Right lobe of liver (tissue), 4 donors: ENCODE measurements at regions not wholly inside any gene's neighbourhood (a gene's known extent, or its start where the extent isn't known, plus 50 kb on each side); places are given as distances from the start of the nearest gene placed in this dataset.

Experiments
- CTCF ChIP-seq, 4 donors: fragments of 200-600 bp in 3 of 4; fragments of 450-650 bp in 1 of 4; IDR thresholded peaks; one replicate each; pipeline versions ENCODE4 v1.5.1 to v1.8.0; 2016 to 2022; ENCODE audit warnings: antibody characterized with exemption in 4 of 4, mild to moderate bottlenecking in 2 of 4
- POLR2A ChIP-seq: fragments of 450-650 bp; IDR thresholded peaks from one replicate; pipeline ENCODE4 v1.6.1; 2017; ENCODE audit warnings: antibody characterized with exemption, mild to moderate bottlenecking
- donor health status: DM: no; HTN: no; CAD: no.
- donor health status: DM: no; HTN: no; CAD: no.
- donor health status: DM: no; HTN: yes; CAD: no.

- TF ChIP-seq CTCF (IDR thresholded peaks at IDR 0.05) (no peak), POLR2A (no peak)
Observed at GRCh38 chr22:48646216-48646925, 1181.3 kb downstream of the BRD1 start.
